AG04449 (cell line): ENCODE measurements at regions not wholly inside any gene's neighbourhood (a gene's known extent, or its start where the extent isn't known, plus 50 kb on each side); places are given as distances from the start of the nearest gene placed in this dataset.
"Not testable (repeated sequence)": the region's sequence is repeated elsewhere in the genome, so short reads cannot be mapped to it uniquely, and the experiment has no call there.

ENCODE experiments used
- CTCF ChIA-PET: fragments of 350-600 bp; formaldehyde crosslinking; extraction: SDS; loops from one replicate; lab custom pipeline; 2021; ENCODE audit warnings: antibody characterized with exemption; lab: Yijun Ruan, JAX
- POLR2A ChIA-PET: fragments of 400-600, 350-600 bp; formaldehyde crosslinking; extraction: SDS; loops from one replicate; lab custom pipeline; 2020; ENCODE audit warnings: antibody characterized with exemption, inconsistent platforms; lab: Yijun Ruan, JAX
- DNase-seq: peaks from one replicate; pipeline ENCODE4 v3.0.0-alpha.2; 2010; ENCODE audit warnings: low read depth, low spot score
- H3K4me3 ChIP-seq: 2 replicates; pipeline ENCODE4 v1.5.1; 2011; ENCODE audit warnings: low read depth, mild to moderate bottlenecking, control low read depth, low read length
- TF ChIP-seq, protein P1 (sequence below): IDR thresholded peaks from one replicate; pipeline ENCODE4 v1.5.1; 2011; ENCODE audit warnings: mild to moderate bottlenecking, moderate library complexity, low read length, control low read depth, inconsistent platforms; ENCODE audit not compliant: insufficient read depth; ENCODE audit errors: missing control alignments

- TF ChIP-seq, protein P1, sequence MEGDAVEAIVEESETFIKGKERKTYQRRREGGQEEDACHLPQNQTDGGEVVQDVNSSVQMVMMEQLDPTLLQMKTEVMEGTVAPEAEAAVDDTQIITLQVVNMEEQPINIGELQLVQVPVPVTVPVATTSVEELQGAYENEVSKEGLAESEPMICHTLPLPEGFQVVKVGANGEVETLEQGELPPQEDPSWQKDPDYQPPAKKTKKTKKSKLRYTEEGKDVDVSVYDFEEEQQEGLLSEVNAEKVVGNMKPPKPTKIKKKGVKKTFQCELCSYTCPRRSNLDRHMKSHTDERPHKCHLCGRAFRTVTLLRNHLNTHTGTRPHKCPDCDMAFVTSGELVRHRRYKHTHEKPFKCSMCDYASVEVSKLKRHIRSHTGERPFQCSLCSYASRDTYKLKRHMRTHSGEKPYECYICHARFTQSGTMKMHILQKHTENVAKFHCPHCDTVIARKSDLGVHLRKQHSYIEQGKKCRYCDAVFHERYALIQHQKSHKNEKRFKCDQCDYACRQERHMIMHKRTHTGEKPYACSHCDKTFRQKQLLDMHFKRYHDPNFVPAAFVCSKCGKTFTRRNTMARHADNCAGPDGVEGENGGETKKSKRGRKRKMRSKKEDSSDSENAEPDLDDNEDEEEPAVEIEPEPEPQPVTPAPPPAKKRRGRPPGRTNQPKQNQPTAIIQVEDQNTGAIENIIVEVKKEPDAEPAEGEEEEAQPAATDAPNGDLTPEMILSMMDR = no peak
- no peak overlapping the region for H3K4me3 ChIP-seq
- ChIA-PET CTCF (no interaction called here), POLR2A (no interaction called here)
- DNase-seq = no peak
Observed at GRCh38 chr21:25169370-25169769, 437.9 kb downstream of the MRPL39 start.

DNA sequence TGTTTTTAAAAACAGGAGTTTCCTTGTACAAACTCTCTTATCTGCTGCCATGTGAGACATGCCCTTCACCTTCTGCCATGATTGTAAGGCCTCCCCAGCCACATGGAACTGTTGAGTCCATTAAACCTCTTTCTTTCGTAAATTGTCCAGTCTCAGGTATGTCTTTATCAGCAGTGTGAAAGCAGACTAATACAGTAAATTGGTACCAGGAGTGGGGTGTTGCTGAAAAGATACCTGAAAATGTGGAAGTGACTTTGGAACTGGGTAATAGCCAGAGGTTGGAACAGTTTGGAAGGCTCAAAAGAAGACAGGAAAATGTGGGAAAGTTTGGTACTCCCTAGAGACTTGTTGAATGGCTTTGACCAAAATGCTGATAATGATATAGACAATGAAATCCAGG is 440.4 kb downstream of the MRPL39 start:
- CTCF ChIA-PET, DNase-seq, POLR2A ChIA-PET, H3K4me3 ChIP-seq: not testable (repeated sequence)

- DNase-seq = no peak
- ChIA-PET POLR2A (no interaction called here), CTCF (no interaction called here)
- no peak overlapping the region for H3K4me3 ChIP-seq
- TF ChIP-seq, protein P1 = no peak
Observed at GRCh38 chr21:25161571-25161970, 445.7 kb downstream of the MRPL39 start.

- CTCF ChIA-PET, DNase-seq, H3K4me3 ChIP-seq, POLR2A ChIA-PET: not testable (repeated sequence)
Observed at GRCh38 chr21:25155020-25155419, 452.3 kb downstream of the MRPL39 start.

- ChIA-PET CTCF (interaction anchor here (0.9 to 2.0 kb wide), 2 partner anchors 8 to 10 kb away, joined by 3 to 6 read pairs; no protein-coding TSS in a partner anchor), POLR2A (no interaction called here)
- DNase-seq = no peak
- no peak overlapping the region for H3K4me3 ChIP-seq
- TF ChIP-seq, protein P1 = no peak
Observed at GRCh38 chr21:25149022-25149421, 458.3 kb downstream of the MRPL39 start.

- no peak for DNase-seq
- CTCF ChIA-PET = interaction anchor here (0.6 to 2.1 kb wide), 2 partner anchors 9 to 25 kb away, joined by 3 to 6 read pairs; no protein-coding TSS in a partner anchor
- no peak overlapping the region for H3K4me3 ChIP-seq
- TF ChIP-seq, protein P1 = no peak
- POLR2A ChIA-PET = no interaction called here
Observed at GRCh38 chr21:25139414-25139813, 467.9 kb downstream of the MRPL39 start.

DNA sequence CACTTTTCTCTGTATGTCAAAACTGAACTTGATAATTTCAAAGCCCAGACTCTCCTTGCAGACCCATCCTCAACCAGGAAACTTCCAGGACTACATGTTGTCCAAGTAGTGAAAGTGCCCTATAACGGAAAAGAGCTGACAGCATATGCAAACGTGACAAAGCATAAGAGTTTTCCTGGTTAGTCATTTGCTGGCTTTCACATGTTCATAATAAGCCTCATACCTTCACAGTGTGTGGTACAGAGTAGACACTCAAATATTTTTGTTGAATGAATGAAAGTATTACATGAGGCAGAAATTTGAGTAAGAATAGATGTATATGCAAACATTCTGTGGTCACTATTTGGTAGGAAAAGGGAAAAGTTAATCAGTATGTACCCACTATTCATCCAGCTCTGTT is 473.3 kb downstream of the MRPL39 start:
- DNase-seq = peak; percentile 33
- no peak overlapping the region for H3K4me3 ChIP-seq
- TF ChIP-seq, protein P1 = no peak
- POLR2A ChIA-PET = no interaction called here
- CTCF ChIA-PET = no interaction called here
